Esophagus muscularis mucosa (tissue), 4 donors: ENCODE measurements at regions not wholly inside any gene's neighbourhood (a gene's known extent, or its start where the extent isn't known, plus 50 kb on each side); places are given as distances from the start of the nearest gene placed in this dataset.

ENCODE experiments used
- DNase-seq: peaks from one replicate; pipeline ENCODE4 v3.0.0-alpha.2; 2017; ENCODE audit errors: extremely low spot score
- H3K27ac ChIP-seq, 4 donors: fragments of 200-600 bp; sonication (generic); replicated peaks in 1 of 4; 1 replicate in 3 of 4; 2 replicates in 1 of 4; pipeline ENCODE4 v1.5.1; 2016 to 2019; ENCODE audit warnings: mild to moderate bottlenecking in 1 of 4
- H3K27me3 ChIP-seq, 4 donors: fragments of 200-600 bp; sonication (generic); one replicate each; pipeline versions ENCODE4 v1.5.1 to v1.6.0; 2016 to 2019
- H3K36me3 ChIP-seq, 4 donors: fragments of 200-600 bp; sonication (generic); one replicate each; pipeline ENCODE4 v1.5.1; 2016 to 2019
- H3K4me1 ChIP-seq, 4 donors: fragments of 200-600 bp; sonication (generic); one replicate each; pipeline ENCODE4 v1.5.1; 2016 to 2019
- H3K4me3 ChIP-seq, 4 donors: fragments of 200-600 bp; sonication (generic); 1 replicate in 2 of 4; 2 replicates in 2 of 4; pipeline ENCODE4 v1.5.1; 2016 to 2019; ENCODE audit warnings: mild to moderate bottlenecking in 4 of 4, moderate library complexity in 1 of 4
- H3K9me3 ChIP-seq, 4 donors: fragments of 200-600 bp; sonication (generic); 1 replicate in 3 of 4; 2 replicates in 1 of 4; pipeline ENCODE4 v1.5.1; 2016 to 2019
- EP300 ChIP-seq: sonication (generic); formaldehyde crosslinking; IDR thresholded peaks from one replicate; pipeline ENCODE4 v1.6.1; 2017; ENCODE audit warnings: antibody characterized with exemption
- POLR2A ChIP-seq: fragments of 450-650 bp; IDR thresholded peaks from one replicate; pipeline ENCODE4 v1.6.1; 2017; ENCODE audit warnings: antibody characterized with exemption, moderate library complexity, mild to moderate bottlenecking, low read depth
- POLR2AphosphoS5 ChIP-seq, 2 donors: sonication (generic); formaldehyde crosslinking; IDR thresholded peaks; one replicate each; pipeline ENCODE4 v1.6.1; 2017; ENCODE audit warnings: antibody characterized with exemption in 2 of 2
- WGBS: methylation state at CpG from one replicate; pipeline ENCODE4 v1.1.5; 2018; 5-methylcytosine and 5-hydroxymethylcytosine counted together
- intact Hi-C: fragments of 100-400 bp; cut with DNase I; formaldehyde crosslinking; loops from one replicate; pipeline ENCODE4 v1.15.1; 2023
- TF ChIP-seq, protein P1 (sequence below), 3 experiments: fragments of 200-600 bp in 2 of 3; fragments of 450-650 bp in 1 of 3; sonication (generic) in 2 of 3; IDR thresholded peaks; one replicate each; pipeline ENCODE4 v1.5.1; 2017 to 2019; ENCODE audit warnings: antibody characterized with exemption in 3 of 3, mild to moderate bottlenecking in 2 of 3, moderate library complexity in 1 of 3

- no peak overlapping the region for H3K4me3 ChIP-seq
- no peak overlapping the region for H3K27ac ChIP-seq
- no peak for DNase-seq
- no peaks in the 10 kb centered on the region for H3K9me3 ChIP-seq
- peaks cover 0 to 8% (median 0%) of the 10 kb centered on the region in 4 donors for H3K4me1 ChIP-seq
- 87% methylated on average over 4 of the region's 4 CpGs for WGBS
- no peaks in the 10 kb centered on the region for H3K27me3 ChIP-seq
- H3K36me3 ChIP-seq, result no peaks in the 10 kb centered on the region
- intact Hi-C loops, result no loop called here
- TF ChIP-seq EP300 (no peak), POLR2AphosphoS5 (IDR thresholded peaks at IDR 0.05) (no peak), POLR2A (no peak)
- TF ChIP-seq, protein P1, sequence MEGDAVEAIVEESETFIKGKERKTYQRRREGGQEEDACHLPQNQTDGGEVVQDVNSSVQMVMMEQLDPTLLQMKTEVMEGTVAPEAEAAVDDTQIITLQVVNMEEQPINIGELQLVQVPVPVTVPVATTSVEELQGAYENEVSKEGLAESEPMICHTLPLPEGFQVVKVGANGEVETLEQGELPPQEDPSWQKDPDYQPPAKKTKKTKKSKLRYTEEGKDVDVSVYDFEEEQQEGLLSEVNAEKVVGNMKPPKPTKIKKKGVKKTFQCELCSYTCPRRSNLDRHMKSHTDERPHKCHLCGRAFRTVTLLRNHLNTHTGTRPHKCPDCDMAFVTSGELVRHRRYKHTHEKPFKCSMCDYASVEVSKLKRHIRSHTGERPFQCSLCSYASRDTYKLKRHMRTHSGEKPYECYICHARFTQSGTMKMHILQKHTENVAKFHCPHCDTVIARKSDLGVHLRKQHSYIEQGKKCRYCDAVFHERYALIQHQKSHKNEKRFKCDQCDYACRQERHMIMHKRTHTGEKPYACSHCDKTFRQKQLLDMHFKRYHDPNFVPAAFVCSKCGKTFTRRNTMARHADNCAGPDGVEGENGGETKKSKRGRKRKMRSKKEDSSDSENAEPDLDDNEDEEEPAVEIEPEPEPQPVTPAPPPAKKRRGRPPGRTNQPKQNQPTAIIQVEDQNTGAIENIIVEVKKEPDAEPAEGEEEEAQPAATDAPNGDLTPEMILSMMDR (IDR thresholded peaks at IDR 0.05), result no peak
These were observed 60.7 kb upstream of the CDC42BPA start for GRCh38 chr1:227378871-227379554.

DNA sequence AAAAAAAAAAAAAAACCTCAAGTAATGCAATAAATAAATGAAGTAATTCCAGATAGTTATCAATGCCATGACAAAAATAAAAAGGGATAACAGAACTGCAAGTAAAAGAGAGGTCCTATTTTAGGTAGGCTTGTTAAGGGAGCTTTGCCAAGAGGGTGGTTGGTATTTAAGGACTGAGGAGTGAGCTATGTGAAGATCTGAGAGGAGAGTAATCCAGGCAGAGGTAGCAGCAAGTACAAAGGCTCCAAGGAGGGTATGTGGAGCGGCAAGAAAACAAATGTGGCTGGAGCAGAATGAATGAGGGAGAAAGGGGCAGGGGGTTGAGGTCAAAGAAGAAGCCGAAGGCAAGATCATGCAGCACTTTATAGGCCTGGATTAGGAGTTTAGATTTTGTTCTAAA lies 59.9 kb upstream of the CDC42BPA start:
- H3K4me3 ChIP-seq, result no peak overlapping the region
- DNase-seq, result no peak
- H3K27me3 ChIP-seq, result no peaks in the 10 kb centered on the region
- H3K9me3 ChIP-seq, result no peaks in the 10 kb centered on the region
- WGBS, result 85% methylated on average over 2 of the region's 2 CpGs
- no peaks in the 10 kb centered on the region for H3K36me3 ChIP-seq
- H3K4me1 ChIP-seq, result peaks cover 0 to 8% (median 0%) of the 10 kb centered on the region in 4 donors
- TF ChIP-seq, protein P1 (IDR thresholded peaks at IDR 0.05), result no peak
- TF ChIP-seq EP300, result no peak
- no peak for TF ChIP-seq POLR2A
- TF ChIP-seq POLR2AphosphoS5 (IDR thresholded peaks at IDR 0.05), result no peak
- intact Hi-C loops, result no loop called here
- no peak overlapping the region for H3K27ac ChIP-seq

- no peaks in the 10 kb centered on the region for H3K9me3 ChIP-seq
- H3K4me3 ChIP-seq, result no peak overlapping the region
- 73% methylated on average over 1 of the region's 1 CpG for WGBS
- DNase-seq, result no peak
- H3K36me3 ChIP-seq, result no peaks in the 10 kb centered on the region
- H3K27ac ChIP-seq, result no peak overlapping the region
- intact Hi-C loops, result no loop called here
- H3K27me3 ChIP-seq, result no peaks in the 10 kb centered on the region
- TF ChIP-seq EP300 (no peak), POLR2A (no peak), POLR2AphosphoS5 (IDR thresholded peaks at IDR 0.05) (no peak)
- TF ChIP-seq, protein P1 (IDR thresholded peaks at IDR 0.05), result no peak
- H3K4me1 ChIP-seq, result peaks cover 0 to 8% (median 0%) of the 10 kb centered on the region in 4 donors
These were observed 56.6 kb upstream of the CDC42BPA start for GRCh38 chr1:227374846-227375245.

DNA sequence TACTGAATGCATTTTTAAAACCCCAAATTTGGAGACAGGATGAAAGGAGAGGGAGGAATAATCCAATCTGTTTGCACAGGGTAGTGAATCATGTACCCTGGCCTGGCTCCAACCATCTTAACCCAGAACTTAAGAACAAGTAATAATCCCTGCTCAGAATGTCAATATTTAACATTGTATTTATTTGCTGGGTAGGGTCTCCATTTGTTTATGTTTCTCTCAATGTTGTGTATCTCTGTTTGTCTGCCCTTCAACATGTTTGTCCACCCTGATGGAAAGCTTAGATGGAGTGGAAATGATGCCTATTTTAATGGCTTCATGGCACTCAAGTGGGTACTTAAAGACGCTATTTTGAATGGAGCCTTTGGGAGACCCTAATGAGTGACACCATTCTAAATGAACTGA lies 54.4 kb upstream of the CDC42BPA start:
- TF ChIP-seq, protein P1 (IDR thresholded peaks at IDR 0.05), result no peak
- TF ChIP-seq POLR2A (no peak), EP300 (no peak), POLR2AphosphoS5 (IDR thresholded peaks at IDR 0.05) (no peak)
- intact Hi-C loops, result no loop called here
- H3K4me3 ChIP-seq, result no peak overlapping the region
- no peaks in the 10 kb centered on the region for H3K27me3 ChIP-seq
- WGBS, result 88% methylated on average over 1 of the region's 1 CpG
- H3K4me1 ChIP-seq, result peaks cover 0 to 1% (median 0%) of the 10 kb centered on the region in 4 donors
- no peaks in the 10 kb centered on the region for H3K9me3 ChIP-seq
- H3K36me3 ChIP-seq, result no peaks in the 10 kb centered on the region
- H3K27ac ChIP-seq, result no peak overlapping the region
- DNase-seq, result no peak
